SK-N-SH (cell line): ENCODE measurements at regions not wholly inside any gene's neighbourhood (a gene's known extent, or its start where the extent isn't known, plus 50 kb on each side); places are given as distances from the start of the nearest gene placed in this dataset.

Experiments used
- CTCF ChIA-PET: fragments of 300-600, 350-600 bp; formaldehyde crosslinking; extraction: SDS; loops from one replicate; lab custom pipeline; 2021; lab: Yijun Ruan, JAX
- POLR2A ChIA-PET: fragments of 350-600 bp; sonication (Branson Sonifier 250); formaldehyde crosslinking; extraction: SDS; loops from one replicate; lab custom pipeline; 2020; ENCODE audit warnings: antibody characterized with exemption, inconsistent platforms; lab: Yijun Ruan, JAX
- DNase-seq: peaks from one replicate; pipeline ENCODE4 v3.0.0; 2012
- H2AFZ ChIP-seq: fragments of 200-600 bp; sonication (generic); 2 replicates; pipeline ENCODE4 v1.8.1; 2016; ENCODE audit warnings: antibody characterized with exemption, mild to moderate bottlenecking, low read depth
- H3F3A ChIP-seq: fragments of 200-600 bp; sonication (generic); replicated peaks from 2 replicates; pipeline ENCODE3; 2016; ENCODE audit warnings: antibody characterized with exemption, mild to moderate bottlenecking; ENCODE audit not compliant: insufficient read depth
- H3K27ac ChIP-seq, 2 experiments: fragments of 200-500 bp in 1 of 2; fragments of 200-600 bp in 1 of 2; sonication (Bioruptor generic) in 1 of 2; sonication (generic), shearing (Covaris generic) in 1 of 2; 2 replicates each; pipeline versions ENCODE4 v1.5.1 to v1.6.1; 2014 to 2016; ENCODE audit warnings: low read depth in 2 of 2, inconsistent platforms in 1 of 2, low read length in 1 of 2, mild to moderate bottlenecking in 1 of 2, mixed read lengths in 1 of 2
- H3K27me3 ChIP-seq: fragments of 200-600 bp; sonication (generic), shearing (Covaris generic); 2 replicates; pipeline ENCODE4 v1.6.1; 2016; ENCODE audit warnings: mixed run types; ENCODE audit not compliant: insufficient read depth
- H3K36me3 ChIP-seq, 2 experiments: fragments of 200-500 bp in 1 of 2; fragments of 200-600 bp in 1 of 2; sonication (Bioruptor generic) in 1 of 2; sonication (generic) in 1 of 2; replicated peaks in 1 of 2; 2 replicates each; pipeline versions ENCODE3 to v1.5.1; 2014 to 2016; ENCODE audit warnings: low read length in 1 of 2, mild to moderate bottlenecking in 1 of 2; ENCODE audit not compliant: insufficient read depth in 2 of 2, control insufficient read depth in 1 of 2
- H3K4me1 ChIP-seq, 2 experiments: fragments of 200-500 bp in 1 of 2; fragments of 200-600 bp in 1 of 2; sonication (Bioruptor generic) in 1 of 2; sonication (generic), shearing (Covaris generic) in 1 of 2; 2 replicates each; pipeline versions ENCODE4 v1.5.1 to v1.6.1; 2014 to 2016; ENCODE audit warnings: low read depth in 1 of 2, low read length in 1 of 2, mixed run types in 1 of 2; ENCODE audit not compliant: insufficient read depth in 2 of 2, control insufficient read depth in 1 of 2
- H3K4me2 ChIP-seq: fragments of 200-600 bp; sonication (generic), shearing (Covaris generic); 2 replicates; pipeline ENCODE4 v1.6.1; 2017; ENCODE audit warnings: mixed run types
- H3K4me3 ChIP-seq, 2 experiments: fragments of 200-500 bp in 1 of 2; fragments of 200-600 bp in 1 of 2; sonication (Bioruptor generic) in 1 of 2; sonication (generic), shearing (Covaris generic) in 1 of 2; 2 replicates each; pipeline versions ENCODE4 v1.5.1 to v1.8.1; 2014 to 2016; ENCODE audit warnings: low read depth in 2 of 2, inconsistent platforms in 1 of 2, low read length in 1 of 2, mild to moderate bottlenecking in 1 of 2, mixed read lengths in 1 of 2, moderate library complexity in 1 of 2
- H3K79me2 ChIP-seq: fragments of 200-600 bp; sonication (generic); 2 replicates; pipeline ENCODE4 v1.8.1; 2017; ENCODE audit warnings: mild to moderate bottlenecking; ENCODE audit not compliant: insufficient read depth
- H3K9ac ChIP-seq: fragments of 200-600 bp; sonication (generic); 2 replicates; pipeline ENCODE4 v1.6.1; 2017; ENCODE audit warnings: mixed run types
- H3K9me2 ChIP-seq: fragments of 200-600 bp; sonication (generic); 2 replicates; pipeline ENCODE4 v1.6.1; 2017; ENCODE audit warnings: mixed run types
- H3K9me3 ChIP-seq: fragments of 200-600 bp; sonication (generic); 2 replicates; pipeline ENCODE4 v1.6.1; 2017; ENCODE audit warnings: mixed run types, mild to moderate bottlenecking, moderate library complexity
- H4K20me1 ChIP-seq: fragments of 200-600 bp; sonication (generic); 2 replicates; pipeline ENCODE4 v1.6.1; 2017; ENCODE audit warnings: mild to moderate bottlenecking, mixed run types; ENCODE audit not compliant: insufficient read depth
- EZH2phosphoT487 ChIP-seq: fragments of 200-600 bp; sonication (generic); IDR thresholded peaks from 2 replicates; pipeline ENCODE4 v1.6.1; 2017; ENCODE audit warnings: low read depth, mixed run types, mild to moderate bottlenecking, antibody characterized with exemption, moderate library complexity, borderline replicate concordance
- GATA2 ChIP-seq: sonication (generic); formaldehyde crosslinking; IDR thresholded peaks from 2 replicates; pipeline ENCODE4 v1.5.0; 2020; ENCODE audit warnings: mild to moderate bottlenecking, missing genetic modification reagents
- PBX3 ChIP-seq: IDR thresholded peaks from 2 replicates; pipeline ENCODE4; 2012
- RCOR1 ChIP-seq: fragments of 150-350 bp; IDR thresholded peaks from 2 replicates; pipeline ENCODE4 v1.6.1; 2017; ENCODE audit warnings: antibody characterized with exemption, low read length
- SMC3 ChIP-seq: IDR thresholded peaks from 2 replicates; pipeline ENCODE4 v1.6.1; 2012; ENCODE audit warnings: low read depth, low read length, improper control_type of control experiment
- WGBS: methylation state at CpG from one replicate; pipeline ENCODE4 v1.1.6; 2017; ENCODE audit warnings: low lambda C conversion rate; 5-methylcytosine and 5-hydroxymethylcytosine counted together
- TF ChIP-seq, protein P1 (sequence below): fragments of 150-350 bp; IDR thresholded peaks from 2 replicates; pipeline ENCODE4 v1.6.1; 2016; ENCODE audit warnings: mild to moderate bottlenecking, low read depth, low read length
- TF ChIP-seq, protein P2 (sequence below): IDR thresholded peaks from 2 replicates; pipeline ENCODE4 v1.4.0; 2012; ENCODE audit warnings: low read depth, borderline replicate concordance

- no peak for DNase-seq
- Histone ChIP-seq H4K20me1 (no peaks in the 10 kb centered on the region), H3K36me3 (no peaks in the 10 kb centered on the region), H3K9me2 (no peaks in the 10 kb centered on the region), H3K4me2 (no peak overlapping the region), H3K79me2 (no peaks in the 10 kb centered on the region), H3K4me1 (peaks cover 0 to 4% of the 10 kb centered on the region in 2 experiments; a peak in 1 of 4 replicates), H3K4me3 (no peak overlapping the region), H3K27ac (no peak overlapping the region; a peak in 1 of 4 replicates), H2AFZ (no peak overlapping the region), H3K9me3 (no peaks in the 10 kb centered on the region), H3F3A (no peaks in the 10 kb centered on the region), H3K9ac (no peak overlapping the region), H3K27me3 (no peaks in the 10 kb centered on the region)
- CTCF ChIA-PET: interaction anchor here (0.8 to 1.0 kb wide), 2 partner anchors 19 to 160 kb away, joined by 3 to 5 read pairs; no protein-coding TSS in a partner anchor
- WGBS: 50% methylated on average over 8 of the region's 8 CpGs
- 0 out of 2 replicates have a peak, but pooled peaks have one; percentile 13 for TF ChIP-seq GATA2 (CRISPR knock-in tag)
- TF ChIP-seq, protein P1, sequence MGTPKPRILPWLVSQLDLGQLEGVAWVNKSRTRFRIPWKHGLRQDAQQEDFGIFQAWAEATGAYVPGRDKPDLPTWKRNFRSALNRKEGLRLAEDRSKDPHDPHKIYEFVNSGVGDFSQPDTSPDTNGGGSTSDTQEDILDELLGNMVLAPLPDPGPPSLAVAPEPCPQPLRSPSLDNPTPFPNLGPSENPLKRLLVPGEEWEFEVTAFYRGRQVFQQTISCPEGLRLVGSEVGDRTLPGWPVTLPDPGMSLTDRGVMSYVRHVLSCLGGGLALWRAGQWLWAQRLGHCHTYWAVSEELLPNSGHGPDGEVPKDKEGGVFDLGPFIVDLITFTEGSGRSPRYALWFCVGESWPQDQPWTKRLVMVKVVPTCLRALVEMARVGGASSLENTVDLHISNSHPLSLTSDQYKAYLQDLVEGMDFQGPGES: no peak
- POLR2A ChIA-PET: no interaction called here
Observed at GRCh38 chr9:2291980-2292704, 277.0 kb downstream of the SMARCA2 start.

- DNase-seq: no peak
- Histone ChIP-seq H3K79me2 (no peaks in the 10 kb centered on the region), H3K27ac (no peak overlapping the region), H3K9me3 (no peaks in the 10 kb centered on the region), H2AFZ (no peak overlapping the region), H3K27me3 (no peaks in the 10 kb centered on the region), H3K4me1 (peaks cover 0 to 4% of the 10 kb centered on the region in 2 experiments; a peak in 1 of 4 replicates), H3K4me2 (no peak overlapping the region), H3K9me2 (no peaks in the 10 kb centered on the region), H4K20me1 (no peaks in the 10 kb centered on the region), H3F3A (no peaks in the 10 kb centered on the region), H3K9ac (no peak overlapping the region), H3K4me3 (no peak overlapping the region), H3K36me3 (no peaks in the 10 kb centered on the region)
- POLR2A ChIA-PET: no interaction called here
- CTCF ChIA-PET: interaction anchor here (1.9 kb wide), 1 partner anchor 9 kb away, joined by 5 read pairs; no protein-coding TSS in a partner anchor
- TF ChIP-seq PBX3 (no peak), RCOR1 (no peak), SMC3 (no peak), EZH2phosphoT487 (no peak)
- TF ChIP-seq, protein P2, sequence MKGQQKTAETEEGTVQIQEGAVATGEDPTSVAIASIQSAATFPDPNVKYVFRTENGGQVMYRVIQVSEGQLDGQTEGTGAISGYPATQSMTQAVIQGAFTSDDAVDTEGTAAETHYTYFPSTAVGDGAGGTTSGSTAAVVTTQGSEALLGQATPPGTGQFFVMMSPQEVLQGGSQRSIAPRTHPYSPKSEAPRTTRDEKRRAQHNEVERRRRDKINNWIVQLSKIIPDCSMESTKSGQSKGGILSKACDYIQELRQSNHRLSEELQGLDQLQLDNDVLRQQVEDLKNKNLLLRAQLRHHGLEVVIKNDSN: no peak
- TF ChIP-seq, protein P1: no peak
- 33% methylated on average over 2 of the region's 2 CpGs for WGBS
Observed at GRCh38 chr9:2292733-2293132, 277.6 kb downstream of the SMARCA2 start.
